ENCODE measurements at regions not wholly inside any gene's neighbourhood (a gene's known extent, or its start where the extent isn't known, plus 50 kb on each side); places are given as distances from the start of the nearest gene placed in this dataset.

DNA sequence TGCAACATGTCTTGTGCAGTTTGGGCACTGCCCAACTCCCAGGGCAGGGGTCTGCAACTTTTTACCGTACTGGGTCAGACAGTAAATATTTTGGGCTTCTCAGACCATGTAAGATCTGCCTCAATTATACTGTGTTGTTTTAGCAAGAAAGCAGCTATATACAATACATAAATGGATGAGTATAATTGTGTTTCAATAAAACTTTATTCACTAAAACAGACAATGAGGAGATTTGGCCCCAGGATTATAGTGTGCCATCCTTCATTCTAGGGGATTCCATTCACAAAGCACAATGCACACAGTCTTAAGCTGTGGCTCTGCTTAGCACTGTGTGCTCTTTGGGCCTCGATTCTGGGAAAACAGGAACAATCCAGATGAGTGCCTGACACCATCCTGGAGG is 354.4 kb upstream of the PROK2 start:
- H4K20me1 ChIP-seq (ENCODE audit: low read depth) = no peaks in the 10 kb centered on the region
- H3F3A ChIP-seq (ENCODE audit: low read depth) = no peaks in the 10 kb centered on the region
- H3K4me1 Mint-ChIP-seq = peaks cover 11% of the 10 kb centered on the region
- no peaks in the 10 kb centered on the region for H3K36me3 ChIP-seq
- no peaks in the 10 kb centered on the region for H3K27me3 ChIP-seq
- H3K27ac ChIP-seq = no peak overlapping the region
- no peak overlapping the region for H3K27ac Mint-ChIP-seq
- no peak for TF ChIP-seq EZH2 (IDR thresholded peaks at IDR 0.05)
- H3K79me2 ChIP-seq (ENCODE audit: low read depth) = no peaks in the 10 kb centered on the region
- H3K4me3 Mint-ChIP-seq = no peak overlapping the region
- no peak overlapping the region for H3K4me2 ChIP-seq
- no peak overlapping the region for H3K4me3 ChIP-seq
- no peaks in the 10 kb centered on the region for H3K4me1 ChIP-seq
- H3K27me3 Mint-ChIP-seq (ENCODE audit: insufficient read depth, low read depth) = peaks cover 8% of the 10 kb centered on the region
- peaks cover 2% of the 10 kb centered on the region for H3K9me3 Mint-ChIP-seq
- DNase-seq (ENCODE audit: low spot score) = no peak
- no peak overlapping the region for H3K9ac ChIP-seq
- H2AFZ ChIP-seq (replicated peaks) = no peak overlapping the region
- no peaks in the 10 kb centered on the region for H3K36me3 Mint-ChIP-seq
- no peaks in the 10 kb centered on the region for H3K9me3 ChIP-seq (ENCODE audit: low read depth)

DNA sequence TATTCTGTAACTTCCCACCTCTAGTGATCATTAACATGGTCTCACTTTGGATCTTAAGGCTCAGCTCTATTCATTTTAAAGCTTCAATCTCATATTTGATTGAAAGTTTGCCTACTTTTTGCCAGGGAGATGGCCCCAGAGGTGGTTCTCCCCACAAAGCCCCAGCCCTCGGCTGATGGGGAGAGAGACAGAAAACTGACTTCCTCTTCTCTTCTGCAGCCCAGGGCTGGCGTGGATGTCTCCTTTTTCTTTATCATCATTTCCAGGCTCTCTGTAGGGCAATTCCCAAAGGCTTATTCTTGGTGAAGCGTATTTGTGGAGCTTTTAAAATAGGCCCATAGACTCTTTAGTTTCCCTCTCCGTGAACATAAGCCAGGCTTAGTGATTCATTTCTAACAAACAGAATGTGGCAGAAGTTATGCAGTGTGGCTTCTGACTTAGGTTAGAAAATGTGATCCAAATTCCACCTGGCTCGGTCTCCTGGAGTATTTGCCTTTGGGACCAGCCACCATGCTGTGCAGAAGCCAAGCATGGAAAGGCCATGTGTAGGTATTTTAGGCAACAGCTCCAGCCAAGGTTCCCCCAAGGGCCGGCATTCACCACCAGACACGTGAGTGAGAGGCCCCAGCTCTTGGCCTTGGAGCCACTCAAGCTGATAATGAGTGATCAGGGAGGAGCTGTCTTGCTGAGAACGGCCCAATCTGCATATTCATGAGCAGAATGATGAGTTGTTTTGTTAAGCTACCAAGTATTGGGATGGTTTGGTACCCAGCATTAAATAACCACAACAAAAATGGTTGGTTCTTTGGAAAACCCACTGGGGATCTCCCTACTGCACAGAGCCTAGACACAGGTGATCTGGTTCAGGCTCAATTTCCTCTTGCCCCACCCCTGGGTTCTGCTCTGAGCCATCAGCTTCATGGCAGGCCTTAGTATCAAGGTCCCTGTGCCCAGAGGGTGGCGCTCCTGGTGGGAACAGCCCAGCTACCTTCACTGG is 353.2 kb upstream of the PROK2 start:
- H2AFZ ChIP-seq (replicated peaks) = no peak overlapping the region
- TF ChIP-seq, protein P1, sequence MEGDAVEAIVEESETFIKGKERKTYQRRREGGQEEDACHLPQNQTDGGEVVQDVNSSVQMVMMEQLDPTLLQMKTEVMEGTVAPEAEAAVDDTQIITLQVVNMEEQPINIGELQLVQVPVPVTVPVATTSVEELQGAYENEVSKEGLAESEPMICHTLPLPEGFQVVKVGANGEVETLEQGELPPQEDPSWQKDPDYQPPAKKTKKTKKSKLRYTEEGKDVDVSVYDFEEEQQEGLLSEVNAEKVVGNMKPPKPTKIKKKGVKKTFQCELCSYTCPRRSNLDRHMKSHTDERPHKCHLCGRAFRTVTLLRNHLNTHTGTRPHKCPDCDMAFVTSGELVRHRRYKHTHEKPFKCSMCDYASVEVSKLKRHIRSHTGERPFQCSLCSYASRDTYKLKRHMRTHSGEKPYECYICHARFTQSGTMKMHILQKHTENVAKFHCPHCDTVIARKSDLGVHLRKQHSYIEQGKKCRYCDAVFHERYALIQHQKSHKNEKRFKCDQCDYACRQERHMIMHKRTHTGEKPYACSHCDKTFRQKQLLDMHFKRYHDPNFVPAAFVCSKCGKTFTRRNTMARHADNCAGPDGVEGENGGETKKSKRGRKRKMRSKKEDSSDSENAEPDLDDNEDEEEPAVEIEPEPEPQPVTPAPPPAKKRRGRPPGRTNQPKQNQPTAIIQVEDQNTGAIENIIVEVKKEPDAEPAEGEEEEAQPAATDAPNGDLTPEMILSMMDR (IDR thresholded peaks at IDR 0.05) = no peak
- TF ChIP-seq EZH2 (IDR thresholded peaks at IDR 0.05) (no peak), EZH2phosphoT487 (IDR thresholded peaks at IDR 0.05) (no peak)
- H3F3A ChIP-seq (ENCODE audit: low read depth) = no peaks in the 10 kb centered on the region
- no peak overlapping the region for H3K9ac ChIP-seq
- peaks cover 10% of the 10 kb centered on the region for H3K4me1 Mint-ChIP-seq
- H3K4me1 ChIP-seq = no peaks in the 10 kb centered on the region
- no peaks in the 10 kb centered on the region for H3K36me3 Mint-ChIP-seq
- H3K4me3 ChIP-seq = no peak overlapping the region
- H3K4me3 Mint-ChIP-seq = no peak overlapping the region
- no peak overlapping the region for H3K4me2 ChIP-seq
- DNase-seq (ENCODE audit: low spot score) = no peak
- H4K20me1 ChIP-seq (ENCODE audit: low read depth) = no peaks in the 10 kb centered on the region
- no peak overlapping the region for H3K27ac Mint-ChIP-seq
- no peaks in the 10 kb centered on the region for H3K27me3 ChIP-seq
- no peaks in the 10 kb centered on the region for H3K9me3 ChIP-seq (ENCODE audit: low read depth)
- peaks cover 9% of the 10 kb centered on the region for H3K27me3 Mint-ChIP-seq (ENCODE audit: insufficient read depth, low read depth)
- no peaks in the 10 kb centered on the region for H3K36me3 ChIP-seq
- no peak overlapping the region for H3K27ac ChIP-seq
- H3K9me3 Mint-ChIP-seq = peaks cover 2% of the 10 kb centered on the region
- no peaks in the 10 kb centered on the region for H3K79me2 ChIP-seq (ENCODE audit: low read depth)

DNA sequence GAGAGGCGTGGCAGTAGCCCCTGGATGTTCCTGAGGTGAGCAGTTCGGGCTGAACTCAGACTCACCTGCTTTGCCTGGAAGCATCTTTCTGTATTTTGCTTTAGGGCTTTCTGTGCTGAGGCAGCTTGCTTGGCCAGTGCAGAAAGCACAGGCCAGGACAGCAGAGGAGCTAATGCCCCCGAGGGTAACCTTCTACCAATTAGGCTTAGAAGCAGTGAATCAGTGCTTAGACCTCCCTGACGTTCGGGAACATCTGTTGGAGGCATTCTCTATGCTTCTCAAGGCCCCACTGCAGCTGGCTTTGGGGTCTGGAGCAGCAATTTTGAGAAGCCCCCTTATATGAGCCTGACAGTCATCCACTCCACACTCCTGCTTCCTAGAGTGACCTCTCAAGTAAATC is 350.7 kb upstream of the PROK2 start:
- H3K4me2 ChIP-seq = no peak overlapping the region
- no peaks in the 10 kb centered on the region for H3K36me3 ChIP-seq
- no peaks in the 10 kb centered on the region for H3K9me3 Mint-ChIP-seq
- H3K36me3 Mint-ChIP-seq = no peaks in the 10 kb centered on the region
- H3K9ac ChIP-seq = no peak overlapping the region
- no peaks in the 10 kb centered on the region for H3K9me3 ChIP-seq (ENCODE audit: low read depth)
- no peak overlapping the region for H3K27ac Mint-ChIP-seq
- no peak overlapping the region for H3K27ac ChIP-seq
- no peak for TF ChIP-seq EZH2 (IDR thresholded peaks at IDR 0.05)
- TF ChIP-seq, protein P1 (IDR thresholded peaks at IDR 0.05) = no peak
- no peak for TF ChIP-seq EZH2phosphoT487 (IDR thresholded peaks at IDR 0.05)
- no peak overlapping the region for H3K4me3 Mint-ChIP-seq
- no peak overlapping the region for H2AFZ ChIP-seq (replicated peaks)
- no peaks in the 10 kb centered on the region for H3K27me3 ChIP-seq
- no peak overlapping the region for H3K4me3 ChIP-seq
- no peak for DNase-seq (ENCODE audit: low spot score)
- no peaks in the 10 kb centered on the region for H3K4me1 ChIP-seq
- H3K4me1 Mint-ChIP-seq = peaks cover 3% of the 10 kb centered on the region
- peaks cover 6% of the 10 kb centered on the region for H3K27me3 Mint-ChIP-seq (ENCODE audit: insufficient read depth, low read depth)
- H3F3A ChIP-seq (ENCODE audit: low read depth) = no peaks in the 10 kb centered on the region
- no peaks in the 10 kb centered on the region for H3K79me2 ChIP-seq (ENCODE audit: low read depth)
- no peaks in the 10 kb centered on the region for H4K20me1 ChIP-seq (ENCODE audit: low read depth)

DNA sequence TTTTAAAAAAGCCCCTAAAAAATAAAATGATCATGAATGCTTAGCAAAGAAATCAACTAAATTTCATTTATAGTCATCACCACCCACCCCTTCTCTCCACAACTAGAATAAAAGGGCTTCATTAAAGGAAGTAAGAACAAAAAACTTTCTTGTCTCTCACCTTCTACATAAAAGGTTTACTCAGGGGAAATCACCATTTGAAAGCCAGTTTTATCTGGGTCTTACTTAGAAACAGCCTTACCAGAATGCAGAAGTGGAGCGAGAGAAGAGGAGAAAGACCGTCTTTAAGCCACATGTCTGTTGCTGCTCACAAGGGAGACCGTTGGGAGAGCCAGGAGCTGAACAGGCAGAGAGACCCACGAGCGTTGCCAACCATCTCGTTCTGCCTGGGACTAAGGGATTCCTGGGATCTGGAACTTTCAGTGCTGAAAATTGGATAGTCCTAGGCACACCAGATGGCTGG is 350.1 kb upstream of the PROK2 start:
- Mint-ChIP-seq H3K27me3 (ENCODE audit: insufficient read depth, low read depth) (peaks cover 6% of the 10 kb centered on the region), H3K4me1 (peaks cover 3% of the 10 kb centered on the region), H3K9me3 (no peaks in the 10 kb centered on the region), H3K36me3 (no peaks in the 10 kb centered on the region), H3K4me3 (no peak overlapping the region), H3K27ac (peak overlapping the region; percentile 22)
- Histone ChIP-seq H3F3A (ENCODE audit: low read depth) (no peaks in the 10 kb centered on the region), H3K27ac (no peak overlapping the region), H3K4me3 (no peak overlapping the region), H3K4me1 (no peaks in the 10 kb centered on the region), H3K9me3 (ENCODE audit: low read depth) (no peaks in the 10 kb centered on the region), H2AFZ (replicated peaks) (peak overlapping the region; percentile 47), H3K9ac (no peak overlapping the region), H3K27me3 (no peaks in the 10 kb centered on the region), H3K36me3 (no peaks in the 10 kb centered on the region), H3K79me2 (ENCODE audit: low read depth) (no peaks in the 10 kb centered on the region), H4K20me1 (ENCODE audit: low read depth) (no peaks in the 10 kb centered on the region), H3K4me2 (no peak overlapping the region)
- TF ChIP-seq EZH2 (IDR thresholded peaks at IDR 0.05) (no peak), EZH2phosphoT487 (IDR thresholded peaks at IDR 0.05) (no peak)
- TF ChIP-seq, protein P1 (IDR thresholded peaks at IDR 0.05) = no peak
- no peak for DNase-seq (ENCODE audit: low spot score)
